ENCODE measurements at regions not wholly inside any gene's neighbourhood (a gene's known extent, or its start where the extent isn't known, plus 50 kb on each side); places are given as distances from the start of the nearest gene placed in this dataset.

GRCh38 chr2:60260639-60261296, 292.7 kb downstream of the BCL11A start:
- DNase-seq (no peak), ATAC-seq (no peak)
- no peaks in the 10 kb centered on the region for H3K9me3 ChIP-seq
- H3K4me1 ChIP-seq (ENCODE audit: low read depth): no peaks in the 10 kb centered on the region
- intact Hi-C loops (cut with DNase I, micrococcal nuclease): no loop called here
- TF ChIP-seq CTCF (IDR thresholded peaks at IDR 0.05): no peak
- no peak overlapping the region for H3K4me3 ChIP-seq
- no peaks in the 10 kb centered on the region for H3K36me3 ChIP-seq (ENCODE audit: low read depth)

- no peak for TF ChIP-seq CTCF (IDR thresholded peaks at IDR 0.05)
- intact Hi-C loops (cut with DNase I, micrococcal nuclease): no loop called here
- no peak overlapping the region for H3K4me3 ChIP-seq
- no peaks in the 10 kb centered on the region for H3K4me1 ChIP-seq (ENCODE audit: low read depth)
- no peaks in the 10 kb centered on the region for H3K9me3 ChIP-seq
- DNase-seq (no peak), ATAC-seq (no peak)
- no peaks in the 10 kb centered on the region for H3K36me3 ChIP-seq (ENCODE audit: low read depth)
Measured at GRCh38 chr2:60259781-60260180, 293.7 kb downstream of the BCL11A start.

- no peaks in the 10 kb centered on the region for H3K9me3 ChIP-seq
- intact Hi-C loops (cut with DNase I, micrococcal nuclease): no loop called here
- no peak overlapping the region for H3K4me3 ChIP-seq
- DNase-seq (no peak), ATAC-seq (no peak)
- TF ChIP-seq CTCF (IDR thresholded peaks at IDR 0.05): no peak
- no peaks in the 10 kb centered on the region for H3K36me3 ChIP-seq (ENCODE audit: low read depth)
- H3K4me1 ChIP-seq (ENCODE audit: low read depth): no peaks in the 10 kb centered on the region
Measured at GRCh38 chr2:60252581-60253150, 300.8 kb downstream of the BCL11A start.

- no peak for DNase-seq
- TF ChIP-seq CTCF (IDR thresholded peaks at IDR 0.05): no peak
- H3K4me3 ChIP-seq: no peak overlapping the region
- ATAC-seq: no peak
- intact Hi-C loops (cut with DNase I, micrococcal nuclease): no loop called here
- H3K36me3 ChIP-seq (ENCODE audit: low read depth): no peaks in the 10 kb centered on the region
- no peaks in the 10 kb centered on the region for H3K4me1 ChIP-seq (ENCODE audit: low read depth)
- no peaks in the 10 kb centered on the region for H3K9me3 ChIP-seq
Measured at GRCh38 chr2:60251247-60251646, 302.2 kb downstream of the BCL11A start.

- Histone ChIP-seq H3K9me3 (no peaks in the 10 kb centered on the region), H3K4me3 (no peak overlapping the region), H3K36me3 (ENCODE audit: low read depth) (no peaks in the 10 kb centered on the region), H3K4me1 (ENCODE audit: low read depth) (no peaks in the 10 kb centered on the region)
- DNase-seq: no peak
- TF ChIP-seq CTCF (IDR thresholded peaks at IDR 0.05): no peak
- intact Hi-C loops (cut with DNase I, micrococcal nuclease): no loop called here
- no peak for ATAC-seq
Measured at GRCh38 chr2:60249879-60250278, 303.6 kb downstream of the BCL11A start.
